ENCODE measurements at regions not wholly inside any gene's neighbourhood (a gene's known extent, or its start where the extent isn't known, plus 50 kb on each side); places are given as distances from the start of the nearest gene placed in this dataset.
"Not testable (repeated sequence)": the region's sequence is repeated elsewhere in the genome, so short reads cannot be mapped to it uniquely, and the experiment has no call there.

- H3K27me3 Mint-ChIP-seq (ENCODE audit: low read depth); H3K9me3 Mint-ChIP-seq; intact Hi-C loops (cut with micrococcal nuclease); DNase-seq (ENCODE audit: low spot score); H3K36me3 Mint-ChIP-seq (ENCODE audit: low read depth); H3K4me1 Mint-ChIP-seq (ENCODE audit: low read depth): not testable (repeated sequence)
- peak overlapping the region; percentile 83 for H3K27ac Mint-ChIP-seq
- peak overlapping the region; percentile 51 for H3K4me3 Mint-ChIP-seq (ENCODE audit: low read depth)
Observed at GRCh38 chr1:120941066-120941465, 51.5 kb downstream of the PPIAL4A start.

- Mint-ChIP-seq H3K27ac (peak overlapping the region; percentile 99), H3K4me3 (ENCODE audit: low read depth) (peak overlapping the region; percentile 86)
- DNase-seq (ENCODE audit: low spot score); H3K9me3 Mint-ChIP-seq; H3K4me1 Mint-ChIP-seq (ENCODE audit: low read depth); intact Hi-C loops (cut with micrococcal nuclease); H3K27me3 Mint-ChIP-seq (ENCODE audit: low read depth); H3K36me3 Mint-ChIP-seq (ENCODE audit: low read depth): not testable (repeated sequence)
Observed at GRCh38 chr1:120941836-120942217, 52.3 kb downstream of the PPIAL4A start.

DNA sequence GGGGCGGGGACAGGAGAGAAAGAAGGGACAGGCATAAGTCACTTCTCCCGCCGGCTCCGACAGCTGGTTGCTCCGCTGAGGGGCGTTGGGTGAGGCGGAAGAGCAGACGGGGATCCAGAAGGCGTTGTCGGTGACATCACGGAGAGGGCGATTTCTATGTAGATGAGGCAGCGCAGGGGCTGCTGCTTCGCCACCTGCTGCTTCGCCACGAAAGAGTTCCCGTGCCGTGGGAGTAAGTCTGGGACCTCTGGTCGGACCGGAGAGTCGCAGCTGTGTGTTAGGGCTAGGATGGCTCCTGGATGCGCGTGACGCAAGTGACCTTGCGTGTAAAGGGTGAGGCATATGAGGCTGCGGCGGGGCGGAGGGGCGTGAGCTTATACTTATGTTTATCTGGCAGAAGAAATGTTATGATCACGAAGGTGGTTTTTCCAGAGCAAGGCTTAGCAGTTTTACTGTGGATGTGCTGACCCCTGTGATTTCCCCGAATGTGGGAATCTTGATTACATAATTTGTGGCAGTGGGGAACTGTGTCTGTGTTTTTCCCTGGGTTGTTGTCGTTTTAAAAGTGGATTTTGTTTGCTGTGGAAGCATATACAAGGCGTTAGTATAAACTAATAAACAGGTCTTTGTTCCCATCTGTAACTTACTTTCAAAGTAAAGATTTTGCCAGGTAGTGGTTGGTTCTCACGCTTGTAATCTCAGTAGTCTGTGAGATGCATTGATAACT, 52.8 kb downstream of the PPIAL4A start:
- H3K4me1 Mint-ChIP-seq (ENCODE audit: low read depth); H3K9me3 Mint-ChIP-seq; H3K27me3 Mint-ChIP-seq (ENCODE audit: low read depth); intact Hi-C loops (cut with micrococcal nuclease); H3K36me3 Mint-ChIP-seq (ENCODE audit: low read depth): not testable (repeated sequence)
- H3K4me3 Mint-ChIP-seq (ENCODE audit: low read depth), result peak overlapping the region; percentile 86
- peak overlapping the region; percentile 99 for H3K27ac Mint-ChIP-seq
- peak; percentile 76 for DNase-seq (ENCODE audit: low spot score)

- H3K4me3 Mint-ChIP-seq (ENCODE audit: low read depth), result peak overlapping the region; percentile 86
- H3K27me3 Mint-ChIP-seq (ENCODE audit: low read depth); H3K27ac Mint-ChIP-seq; H3K4me1 Mint-ChIP-seq (ENCODE audit: low read depth); H3K36me3 Mint-ChIP-seq (ENCODE audit: low read depth); H3K9me3 Mint-ChIP-seq; DNase-seq (ENCODE audit: low spot score); intact Hi-C loops (cut with micrococcal nuclease): not testable (repeated sequence)
Observed at GRCh38 chr1:120942945-120943319, 53.4 kb downstream of the PPIAL4A start.

GRCh38 chr1:120944691-120945090, 55.1 kb downstream of the PPIAL4A start:
- H3K27me3 Mint-ChIP-seq (ENCODE audit: low read depth); H3K9me3 Mint-ChIP-seq; H3K4me1 Mint-ChIP-seq (ENCODE audit: low read depth); intact Hi-C loops (cut with micrococcal nuclease); H3K4me3 Mint-ChIP-seq (ENCODE audit: low read depth); H3K36me3 Mint-ChIP-seq (ENCODE audit: low read depth); DNase-seq (ENCODE audit: low spot score); H3K27ac Mint-ChIP-seq: not testable (repeated sequence)

- DNase-seq (ENCODE audit: low spot score); H3K27me3 Mint-ChIP-seq (ENCODE audit: low read depth); H3K4me1 Mint-ChIP-seq (ENCODE audit: low read depth); intact Hi-C loops (cut with micrococcal nuclease); H3K4me3 Mint-ChIP-seq (ENCODE audit: low read depth); H3K9me3 Mint-ChIP-seq; H3K36me3 Mint-ChIP-seq (ENCODE audit: low read depth); H3K27ac Mint-ChIP-seq: not testable (repeated sequence)
Observed at GRCh38 chr1:120945122-120945521, 55.6 kb downstream of the PPIAL4A start.

DNA sequence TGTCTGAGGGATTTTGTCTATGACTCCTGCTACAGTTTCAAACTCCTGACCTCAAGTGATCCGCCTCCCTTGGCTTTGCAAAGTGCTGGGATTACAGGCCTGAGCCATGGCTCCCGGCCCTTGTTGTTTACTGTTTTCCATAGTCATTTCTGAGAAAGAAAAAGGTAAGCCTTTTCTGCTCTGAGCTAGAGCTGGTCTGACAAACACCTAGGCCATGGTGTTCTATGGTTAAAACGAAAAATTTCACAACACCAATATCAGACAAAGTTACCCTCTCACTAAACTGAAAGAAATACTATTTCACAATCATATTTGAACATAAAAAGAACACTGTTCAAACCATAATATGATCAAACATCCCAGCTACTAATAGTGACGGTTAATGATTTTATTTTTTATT, 57.5 kb downstream of the PPIAL4A start:
- H3K36me3 Mint-ChIP-seq (ENCODE audit: low read depth); intact Hi-C loops (cut with micrococcal nuclease); H3K9me3 Mint-ChIP-seq; H3K4me3 Mint-ChIP-seq (ENCODE audit: low read depth); DNase-seq (ENCODE audit: low spot score); H3K4me1 Mint-ChIP-seq (ENCODE audit: low read depth); H3K27me3 Mint-ChIP-seq (ENCODE audit: low read depth); H3K27ac Mint-ChIP-seq: not testable (repeated sequence)

DNA sequence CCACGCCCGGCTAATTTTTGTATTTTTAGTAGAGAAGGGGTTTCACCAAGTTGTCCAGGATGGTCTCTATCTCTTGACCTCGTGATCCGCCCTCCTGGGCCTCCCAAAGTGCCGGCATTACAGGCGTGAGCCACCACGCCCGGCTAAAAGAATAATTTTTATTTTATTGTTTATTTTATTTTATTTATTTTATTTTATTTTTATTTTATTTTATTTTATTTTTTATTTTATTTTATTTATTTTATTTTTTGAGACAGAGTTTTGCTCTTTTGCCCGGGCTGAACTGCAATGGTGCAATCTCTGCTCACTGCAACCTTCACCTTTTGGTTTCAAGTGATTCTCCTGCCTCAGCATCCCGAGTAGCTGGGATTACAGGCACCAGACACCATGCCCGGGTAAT, 60.2 kb downstream of the PPIAL4A start:
- DNase-seq (ENCODE audit: low spot score); intact Hi-C loops (cut with micrococcal nuclease); H3K27ac Mint-ChIP-seq; H3K4me1 Mint-ChIP-seq (ENCODE audit: low read depth); H3K27me3 Mint-ChIP-seq (ENCODE audit: low read depth); H3K9me3 Mint-ChIP-seq; H3K4me3 Mint-ChIP-seq (ENCODE audit: low read depth): not testable (repeated sequence)
- H3K36me3 Mint-ChIP-seq (ENCODE audit: low read depth), result peaks cover 10% of the 10 kb centered on the region

DNA sequence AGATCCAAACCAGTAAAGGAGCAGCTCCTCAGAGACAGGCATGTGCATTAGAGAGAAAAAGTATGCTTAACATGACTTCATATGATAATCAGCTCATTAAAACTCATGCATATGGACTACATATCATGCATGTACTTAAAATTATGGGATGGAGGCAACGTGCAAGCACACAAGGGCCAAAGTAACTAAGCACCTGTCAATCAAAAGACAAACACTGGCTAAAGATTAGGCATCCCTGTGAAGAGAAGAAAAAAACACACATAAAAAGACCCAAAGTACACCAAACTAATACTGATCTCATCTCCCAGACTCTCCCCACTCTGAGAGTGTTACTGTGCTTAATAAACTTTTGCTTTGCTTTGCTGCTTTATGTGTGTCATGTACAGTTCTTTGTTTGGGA, 61.1 kb downstream of the PPIAL4A start:
- intact Hi-C loops (cut with micrococcal nuclease); H3K27ac Mint-ChIP-seq; H3K4me3 Mint-ChIP-seq (ENCODE audit: low read depth); H3K9me3 Mint-ChIP-seq; H3K27me3 Mint-ChIP-seq (ENCODE audit: low read depth); DNase-seq (ENCODE audit: low spot score); H3K4me1 Mint-ChIP-seq (ENCODE audit: low read depth): not testable (repeated sequence)
- H3K36me3 Mint-ChIP-seq (ENCODE audit: low read depth), result peaks cover 14% of the 10 kb centered on the region

- H3K4me3 Mint-ChIP-seq (ENCODE audit: low read depth); DNase-seq (ENCODE audit: low spot score); H3K27me3 Mint-ChIP-seq (ENCODE audit: low read depth); intact Hi-C loops (cut with micrococcal nuclease); H3K4me1 Mint-ChIP-seq (ENCODE audit: low read depth); H3K27ac Mint-ChIP-seq; H3K9me3 Mint-ChIP-seq: not testable (repeated sequence)
- H3K36me3 Mint-ChIP-seq (ENCODE audit: low read depth), result peaks cover 14% of the 10 kb centered on the region
Observed at GRCh38 chr1:120951100-120951499, 61.5 kb downstream of the PPIAL4A start.

DNA sequence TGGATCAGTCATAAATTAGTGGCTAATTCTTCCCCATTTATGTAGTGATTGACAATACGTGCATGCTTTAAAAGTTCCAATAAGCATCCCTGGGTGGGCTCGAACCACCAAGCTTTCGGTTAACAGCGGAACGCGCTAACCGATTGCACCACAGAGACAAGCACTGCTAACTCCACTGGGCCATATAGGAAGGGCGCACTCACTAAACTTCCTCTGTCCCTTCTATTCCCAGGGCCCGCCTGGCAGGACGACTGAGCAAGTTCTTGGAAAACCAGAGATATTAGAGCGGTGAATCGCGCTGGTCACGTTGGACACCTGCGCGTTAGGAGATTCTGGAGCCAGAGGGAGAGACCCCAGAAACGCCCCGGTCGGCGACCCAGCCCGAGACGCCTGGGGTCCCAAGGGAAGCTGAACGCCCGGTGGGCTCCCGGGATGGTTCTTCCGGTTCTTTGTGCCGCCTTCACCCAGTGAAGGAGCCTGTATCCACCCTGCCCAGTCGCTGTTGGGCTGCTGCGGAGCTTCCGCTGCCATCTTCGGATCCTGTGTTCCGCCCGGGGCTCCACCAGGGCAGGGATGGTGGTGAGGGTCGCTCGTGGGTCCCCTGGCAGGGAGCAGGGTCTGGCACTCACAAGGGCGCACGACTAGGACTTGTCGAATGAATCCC, 62.8 kb downstream of the PPIAL4A start:
- H3K36me3 Mint-ChIP-seq (ENCODE audit: low read depth), result peaks cover 14% of the 10 kb centered on the region
- H3K4me3 Mint-ChIP-seq (ENCODE audit: low read depth); H3K27me3 Mint-ChIP-seq (ENCODE audit: low read depth); H3K9me3 Mint-ChIP-seq; DNase-seq (ENCODE audit: low spot score); H3K4me1 Mint-ChIP-seq (ENCODE audit: low read depth); H3K27ac Mint-ChIP-seq; intact Hi-C loops (cut with micrococcal nuclease): not testable (repeated sequence)

- H3K4me3 Mint-ChIP-seq (ENCODE audit: low read depth); H3K4me1 Mint-ChIP-seq (ENCODE audit: low read depth); H3K27ac Mint-ChIP-seq; DNase-seq (ENCODE audit: low spot score); H3K9me3 Mint-ChIP-seq; H3K27me3 Mint-ChIP-seq (ENCODE audit: low read depth); intact Hi-C loops (cut with micrococcal nuclease): not testable (repeated sequence)
- peaks cover 14% of the 10 kb centered on the region for H3K36me3 Mint-ChIP-seq (ENCODE audit: low read depth)
Observed at GRCh38 chr1:120952871-120953265, 63.3 kb downstream of the PPIAL4A start.

GRCh38 chr1:120954736-120955135, 65.2 kb downstream of the PPIAL4A start:
- intact Hi-C loops (cut with micrococcal nuclease), result no loop called here

More at GRCh38 chr1:120954736-120955135, 65.2 kb downstream of the PPIAL4A start:
- peaks cover 3% of the 10 kb centered on the region for H3K9me3 Mint-ChIP-seq
- no peak for DNase-seq (ENCODE audit: low spot score)
- H3K4me1 Mint-ChIP-seq (ENCODE audit: low read depth), result no peaks in the 10 kb centered on the region
- H3K27me3 Mint-ChIP-seq (ENCODE audit: low read depth), result no peaks in the 10 kb centered on the region
- peaks cover 14% of the 10 kb centered on the region for H3K36me3 Mint-ChIP-seq (ENCODE audit: low read depth)
- no peak overlapping the region for H3K4me3 Mint-ChIP-seq (ENCODE audit: low read depth)
- no peak overlapping the region for H3K27ac Mint-ChIP-seq

Measured in activated T-helper 2 cell treated with anti-CD3 and anti-CD28 coated beads, Interferon-gamma antibody, Interleukin-2, Interleukin-4, amounts not matched to agents 10 μg/mL and 5 μg/mL and 100 μg/mL, durations not matched to agents 14 hours and 24 hours and 36 hours (primary cell).